SK-N-DZ (cell line): ENCODE measurements at regions not wholly inside any gene's neighbourhood (a gene's known extent, or its start where the extent isn't known, plus 50 kb on each side); places are given as distances from the start of the nearest gene placed in this dataset.
"Not testable (repeated sequence)": the region's sequence is repeated elsewhere in the genome, so short reads cannot be mapped to it uniquely, and the experiment has no call there.

Experiments used
- DNase-seq: peaks from one replicate; pipeline ENCODE4 v3.0.0-alpha.2; 2015; ENCODE audit warnings: low spot score

DNA sequence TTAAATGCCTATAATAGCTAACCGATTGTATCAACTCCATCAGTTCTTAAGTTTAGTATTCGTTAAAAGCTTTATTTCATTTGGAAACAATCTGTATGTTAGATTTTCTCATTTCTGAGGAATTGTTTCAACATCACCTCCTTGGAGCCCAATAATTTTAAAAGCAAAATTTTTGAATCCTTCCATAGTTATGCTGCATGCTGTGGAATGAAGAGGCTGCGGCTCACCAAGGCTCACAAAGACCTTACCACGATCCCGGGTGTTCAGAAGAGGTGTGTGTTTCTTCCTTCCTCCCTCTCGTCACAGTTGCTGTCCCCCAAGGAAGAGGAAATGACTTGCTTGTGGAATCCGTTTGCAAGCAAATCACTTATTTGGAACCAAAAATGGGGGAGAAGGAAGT lies 143.8 kb downstream of the FGF1 start:
- DNase-seq = no peak

GRCh38 chr5:142540922-142541422 lies 144.9 kb downstream of the FGF1 start:
- no peak for DNase-seq

DNA sequence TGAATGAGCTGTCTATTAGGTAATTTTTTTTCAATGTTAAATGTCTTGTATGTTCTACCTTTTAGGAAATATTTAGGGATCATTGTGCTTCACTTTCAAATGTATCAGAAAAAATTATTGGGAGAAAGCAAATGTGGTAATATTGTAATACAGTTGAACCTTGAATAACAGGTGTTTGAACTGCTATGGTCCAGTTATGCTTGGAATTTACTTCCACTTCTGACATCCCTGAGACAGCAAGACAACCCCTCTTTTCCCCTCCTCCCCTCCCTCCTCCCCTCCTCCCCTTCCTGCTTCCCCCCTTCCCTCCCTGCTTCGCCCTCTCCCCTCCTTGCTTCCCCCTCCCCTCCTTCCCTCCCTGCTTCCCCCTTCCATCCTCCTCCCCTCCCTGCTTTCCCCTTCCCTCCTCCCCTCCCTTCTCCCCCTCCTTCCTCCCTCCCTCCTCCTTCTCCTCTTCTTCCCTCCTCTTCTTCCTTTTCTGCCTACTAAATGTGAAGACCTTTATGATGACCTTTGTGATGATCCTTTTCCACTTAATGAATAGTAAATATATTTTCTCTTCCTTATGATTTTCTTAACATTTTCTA lies 146.6 kb downstream of the FGF1 start:
- no peak for DNase-seq

- DNase-seq = no peak
These were observed 148.0 kb downstream of the FGF1 start for GRCh38 chr5:142537938-142538337.

GRCh38 chr5:142532781-142533176 lies 153.1 kb downstream of the FGF1 start:
- no peak for DNase-seq

- DNase-seq = no peak
These were observed 153.7 kb downstream of the FGF1 start for GRCh38 chr5:142531977-142532780.

- DNase-seq = no peak
These were observed 155.0 kb downstream of the FGF1 start for GRCh38 chr5:142530904-142531303.

- no peak for DNase-seq
These were observed 156.1 kb downstream of the FGF1 start for GRCh38 chr5:142529626-142530278.

DNA sequence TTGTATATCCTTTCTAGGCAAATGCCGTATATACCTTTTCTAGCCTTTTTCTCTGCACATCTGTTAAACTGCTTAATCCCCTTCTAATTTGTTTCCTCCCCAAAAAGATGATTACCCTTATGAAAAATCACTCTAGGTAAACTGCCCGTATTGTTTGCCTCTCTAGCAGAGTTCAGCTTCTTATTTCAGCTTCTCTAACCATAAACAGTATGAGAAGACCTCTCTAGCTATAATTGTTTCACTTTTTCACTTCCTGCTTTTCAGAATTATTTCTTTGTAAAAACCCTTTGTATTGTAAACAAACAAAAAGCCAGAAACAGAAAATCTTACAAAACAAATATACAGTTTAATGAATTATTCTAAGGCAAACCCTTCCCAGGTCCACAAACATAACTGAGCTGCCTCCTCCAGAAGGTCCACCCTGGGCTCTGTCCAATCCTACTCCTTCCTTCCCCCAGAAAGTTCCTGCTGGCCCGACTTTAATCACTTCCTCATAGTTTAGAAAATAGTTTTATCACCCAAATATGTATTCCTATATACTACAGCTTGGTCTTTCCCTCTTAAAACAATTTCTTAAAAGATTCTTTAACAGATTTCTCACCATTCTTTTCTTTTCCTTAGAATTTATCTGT lies 158.1 kb downstream of the FGF1 start:
- DNase-seq = no peak

GRCh38 chr5:142527234-142527633 lies 158.7 kb downstream of the FGF1 start:
- no peak for DNase-seq

DNA sequence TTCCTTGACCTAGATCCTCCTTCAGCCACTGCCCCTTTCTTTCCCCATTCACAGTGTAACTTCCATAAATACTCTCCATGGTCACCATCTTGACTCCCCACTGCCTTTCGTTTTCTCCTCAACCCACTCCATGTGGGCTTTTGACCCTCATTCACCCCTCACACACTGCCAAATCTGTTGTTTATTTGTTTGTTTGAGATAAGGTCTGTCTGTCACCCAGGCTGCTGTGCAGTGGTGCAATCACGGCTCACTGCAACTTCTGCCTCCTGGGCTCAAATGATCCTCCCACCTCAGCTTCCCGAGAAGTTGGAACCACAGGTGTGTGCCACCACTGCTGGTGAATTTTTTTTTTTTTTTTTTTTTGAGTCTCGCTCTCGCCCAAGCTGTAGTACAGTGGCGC lies 162.9 kb downstream of the FGF1 start:
- DNase-seq = no peak

- DNase-seq = no peak
These were observed 164.2 kb downstream of the FGF1 start for GRCh38 chr5:142521706-142522105.

DNA sequence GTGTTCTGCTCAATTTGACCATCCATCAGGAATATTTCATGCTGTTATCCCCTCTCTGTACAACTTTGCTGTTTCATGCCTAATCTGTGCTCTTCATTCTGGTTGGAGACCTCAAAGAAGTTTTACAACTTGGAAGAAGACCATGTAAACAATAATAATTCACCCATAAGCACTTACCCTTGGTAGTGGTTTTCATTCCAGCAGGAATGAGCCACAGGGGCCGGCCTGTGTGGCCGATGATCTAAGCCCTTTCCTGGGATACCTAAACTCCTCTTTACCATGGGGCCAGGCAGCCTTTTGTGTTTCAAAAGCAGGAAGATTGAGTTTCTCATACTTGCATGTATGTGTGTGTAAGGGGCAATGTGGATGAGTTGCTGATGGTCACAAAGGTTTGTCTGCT lies 165.0 kb downstream of the FGF1 start:
- no peak for DNase-seq

- DNase-seq = not testable (repeated sequence)
These were observed 166.0 kb downstream of the FGF1 start for GRCh38 chr5:142519913-142520312.

- DNase-seq = no peak
These were observed 168.1 kb downstream of the FGF1 start for GRCh38 chr5:142517840-142518239.

- no peak for DNase-seq
These were observed 169.2 kb downstream of the FGF1 start for GRCh38 chr5:142516732-142517131.

GRCh38 chr5:142515036-142515435 lies 170.9 kb downstream of the FGF1 start:
- no peak for DNase-seq

GRCh38 chr5:142514196-142514595 lies 171.7 kb downstream of the FGF1 start:
- DNase-seq = no peak

- DNase-seq = no peak
These were observed 173.5 kb downstream of the FGF1 start for GRCh38 chr5:142512043-142513042.

DNA sequence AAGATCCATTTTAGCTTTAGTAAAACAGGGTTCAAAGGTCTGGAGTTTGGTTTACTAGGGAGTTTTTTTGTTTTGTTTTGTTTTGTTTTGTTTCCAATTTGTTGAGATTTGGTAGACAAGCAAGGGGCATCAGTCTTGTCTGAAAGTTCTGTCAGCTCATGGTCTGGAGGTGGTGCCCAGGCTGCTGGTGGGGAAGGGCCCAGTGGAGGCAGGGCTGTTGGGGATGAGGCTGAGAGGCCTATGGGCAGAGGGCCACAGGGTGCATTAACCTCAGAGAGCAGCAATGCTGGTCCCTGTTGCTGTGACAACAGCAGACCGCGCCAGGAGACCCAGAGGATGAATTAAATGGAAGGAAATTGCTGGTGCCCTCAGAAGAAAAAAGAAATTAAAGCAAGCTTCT lies 174.5 kb downstream of the FGF1 start:
- DNase-seq = no peak

GRCh38 chr5:142509026-142509425 lies 176.9 kb downstream of the FGF1 start:
- DNase-seq = no peak
